Esophagus squamous epithelium (tissue), 4 donors: ENCODE measurements at regions not wholly inside any gene's neighbourhood (a gene's known extent, or its start where the extent isn't known, plus 50 kb on each side); places are given as distances from the start of the nearest gene placed in this dataset.

Experiments
- POLR2A ChIP-seq, 4 donors: fragments of 450-650 bp; IDR thresholded peaks; one replicate each; pipeline ENCODE4 v1.6.1; 2017; ENCODE audit warnings: antibody characterized with exemption in 4 of 4, mild to moderate bottlenecking in 4 of 4, moderate library complexity in 3 of 4
- TF ChIP-seq, protein P1 (sequence below), 6 experiments: fragments of 450-650 bp in 4 of 6; fragments of 200-600 bp in 2 of 6; sonication (generic) in 2 of 6; IDR thresholded peaks; one replicate each; pipeline ENCODE4 v1.5.1; 2016 to 2019; ENCODE audit warnings: antibody characterized with exemption in 6 of 6, mild to moderate bottlenecking in 4 of 6, moderate library complexity in 4 of 6

- TF ChIP-seq, protein P1, sequence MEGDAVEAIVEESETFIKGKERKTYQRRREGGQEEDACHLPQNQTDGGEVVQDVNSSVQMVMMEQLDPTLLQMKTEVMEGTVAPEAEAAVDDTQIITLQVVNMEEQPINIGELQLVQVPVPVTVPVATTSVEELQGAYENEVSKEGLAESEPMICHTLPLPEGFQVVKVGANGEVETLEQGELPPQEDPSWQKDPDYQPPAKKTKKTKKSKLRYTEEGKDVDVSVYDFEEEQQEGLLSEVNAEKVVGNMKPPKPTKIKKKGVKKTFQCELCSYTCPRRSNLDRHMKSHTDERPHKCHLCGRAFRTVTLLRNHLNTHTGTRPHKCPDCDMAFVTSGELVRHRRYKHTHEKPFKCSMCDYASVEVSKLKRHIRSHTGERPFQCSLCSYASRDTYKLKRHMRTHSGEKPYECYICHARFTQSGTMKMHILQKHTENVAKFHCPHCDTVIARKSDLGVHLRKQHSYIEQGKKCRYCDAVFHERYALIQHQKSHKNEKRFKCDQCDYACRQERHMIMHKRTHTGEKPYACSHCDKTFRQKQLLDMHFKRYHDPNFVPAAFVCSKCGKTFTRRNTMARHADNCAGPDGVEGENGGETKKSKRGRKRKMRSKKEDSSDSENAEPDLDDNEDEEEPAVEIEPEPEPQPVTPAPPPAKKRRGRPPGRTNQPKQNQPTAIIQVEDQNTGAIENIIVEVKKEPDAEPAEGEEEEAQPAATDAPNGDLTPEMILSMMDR (IDR thresholded peaks at IDR 0.05) = no peak
- TF ChIP-seq POLR2A (IDR thresholded peaks at IDR 0.05) = no peak
These were observed 663.6 kb upstream of the NCAM2 start for GRCh38 chr21:20334585-20334984.
